MCF 10A (cell line): ENCODE measurements at regions not wholly inside any gene's neighbourhood (a gene's known extent, or its start where the extent isn't known, plus 50 kb on each side); places are given as distances from the start of the nearest gene placed in this dataset.

Experiments
- BruUV-seq: library from RNA; stranded (reverse); fragments of 400-500 nt; replicated peaks from 2 replicates; lab custom pipeline; 2021; lab: Mats Ljungman, UMichigan
- CTCF ChIA-PET: fragments of 300-600 bp; sonication (Branson Sonifier 250); formaldehyde crosslinking; extraction: SDS; loops from one replicate; lab custom pipeline; 2021; ENCODE audit warnings: antibody characterized with exemption, inconsistent platforms; lab: Yijun Ruan, JAX
- POLR2A ChIA-PET: fragments of 300-600, 350-650 bp; sonication (Branson Sonifier 250); formaldehyde crosslinking; extraction: SDS; loops from one replicate; lab custom pipeline; 2020; ENCODE audit warnings: antibody characterized with exemption, inconsistent platforms; lab: Yijun Ruan, JAX
- DNase-seq: peaks from one replicate; pipeline ENCODE4 v3.0.0-alpha.2; 2018; ENCODE audit not compliant: unreplicated experiment
- H3K27ac Mint-ChIP-seq: one replicate; pipeline ENCODE4 v1.8.0; 2022; ENCODE audit warnings: mild to moderate bottlenecking, low read depth, mixed read lengths; ENCODE audit not compliant: unreplicated experiment
- H3K27me3 Mint-ChIP-seq: one replicate; pipeline ENCODE4 v1.8.0; 2022; ENCODE audit warnings: mixed read lengths; ENCODE audit not compliant: insufficient read depth, unreplicated experiment
- H3K36me3 Mint-ChIP-seq: one replicate; pipeline ENCODE4 v1.8.0; 2022; ENCODE audit warnings: mild to moderate bottlenecking, moderate library complexity, mixed read lengths; ENCODE audit not compliant: insufficient read depth, unreplicated experiment
- H3K4me1 Mint-ChIP-seq: one replicate; pipeline ENCODE4 v1.8.0; 2022; ENCODE audit warnings: mixed read lengths; ENCODE audit not compliant: insufficient read depth, unreplicated experiment
- H3K4me3 Mint-ChIP-seq: one replicate; pipeline ENCODE4 v1.8.0; 2022; ENCODE audit warnings: mild to moderate bottlenecking, moderate library complexity, mixed read lengths; ENCODE audit not compliant: unreplicated experiment
- H3K9me3 Mint-ChIP-seq: one replicate; pipeline ENCODE4 v1.8.0; 2022; ENCODE audit warnings: mixed read lengths; ENCODE audit not compliant: unreplicated experiment
- intact Hi-C: fragments of 100-400 bp; cut with micrococcal nuclease; formaldehyde crosslinking; loops from 2 replicates; pipeline ENCODE4 v1.14.1; 2022
- TF ChIP-seq, protein P1 (sequence below): fragments of 200-600 bp; IDR thresholded peaks from one replicate; pipeline ENCODE4 v1.8.0; 2022; ENCODE audit warnings: antibody characterized with exemption, mild to moderate bottlenecking; ENCODE audit not compliant: unreplicated experiment

DNA sequence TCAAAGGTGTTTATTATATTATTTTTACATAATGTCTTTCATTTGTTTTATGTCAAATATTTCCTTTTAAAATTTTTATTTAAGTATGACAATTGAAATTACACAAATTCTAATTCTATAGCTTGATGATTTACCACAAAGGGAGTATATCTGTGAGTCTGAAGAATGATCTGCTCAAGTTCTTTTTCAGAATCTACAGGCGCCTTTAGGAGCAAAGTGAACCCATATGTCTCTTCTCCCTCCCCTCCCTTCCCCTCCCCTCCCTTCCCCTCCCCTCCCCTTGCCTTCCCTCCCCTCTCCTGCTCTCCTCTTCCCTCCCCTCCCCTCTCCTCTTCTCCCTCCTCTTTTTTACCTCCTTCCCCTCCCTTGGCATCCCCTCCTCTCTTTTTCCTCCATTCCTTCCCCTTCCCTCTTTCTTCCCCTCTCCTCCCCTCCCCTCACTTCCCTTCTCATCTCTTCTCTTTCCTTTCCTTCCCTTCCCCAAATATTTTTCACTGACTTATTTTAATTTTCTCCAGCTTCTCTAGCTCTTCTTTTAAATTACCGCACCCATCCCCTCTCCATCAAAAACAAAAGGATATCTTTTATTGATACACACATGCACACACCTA lies 495.3 kb upstream of the PIK3R1 start:
- intact Hi-C loops, result no loop called here
- POLR2A ChIA-PET, result interaction anchor here (0.7 to 1.5 kb wide), 2 partner anchors 46 to 103 kb away, joined by 3 to 4 read pairs; no protein-coding TSS in a partner anchor
- H3K4me3 Mint-ChIP-seq, result no peak overlapping the region
- TF ChIP-seq, protein P1, sequence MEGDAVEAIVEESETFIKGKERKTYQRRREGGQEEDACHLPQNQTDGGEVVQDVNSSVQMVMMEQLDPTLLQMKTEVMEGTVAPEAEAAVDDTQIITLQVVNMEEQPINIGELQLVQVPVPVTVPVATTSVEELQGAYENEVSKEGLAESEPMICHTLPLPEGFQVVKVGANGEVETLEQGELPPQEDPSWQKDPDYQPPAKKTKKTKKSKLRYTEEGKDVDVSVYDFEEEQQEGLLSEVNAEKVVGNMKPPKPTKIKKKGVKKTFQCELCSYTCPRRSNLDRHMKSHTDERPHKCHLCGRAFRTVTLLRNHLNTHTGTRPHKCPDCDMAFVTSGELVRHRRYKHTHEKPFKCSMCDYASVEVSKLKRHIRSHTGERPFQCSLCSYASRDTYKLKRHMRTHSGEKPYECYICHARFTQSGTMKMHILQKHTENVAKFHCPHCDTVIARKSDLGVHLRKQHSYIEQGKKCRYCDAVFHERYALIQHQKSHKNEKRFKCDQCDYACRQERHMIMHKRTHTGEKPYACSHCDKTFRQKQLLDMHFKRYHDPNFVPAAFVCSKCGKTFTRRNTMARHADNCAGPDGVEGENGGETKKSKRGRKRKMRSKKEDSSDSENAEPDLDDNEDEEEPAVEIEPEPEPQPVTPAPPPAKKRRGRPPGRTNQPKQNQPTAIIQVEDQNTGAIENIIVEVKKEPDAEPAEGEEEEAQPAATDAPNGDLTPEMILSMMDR, result no peak
- H3K9me3 Mint-ChIP-seq, result no peaks in the 10 kb centered on the region
- H3K36me3 Mint-ChIP-seq, result no peaks in the 10 kb centered on the region
- H3K4me1 Mint-ChIP-seq, result no peaks in the 10 kb centered on the region
- H3K27ac Mint-ChIP-seq, result no peak overlapping the region
- H3K27me3 Mint-ChIP-seq, result no peaks in the 10 kb centered on the region
- no peak for DNase-seq
- CTCF ChIA-PET, result no interaction called here
- no TSS peak for BruUV-seq

DNA sequence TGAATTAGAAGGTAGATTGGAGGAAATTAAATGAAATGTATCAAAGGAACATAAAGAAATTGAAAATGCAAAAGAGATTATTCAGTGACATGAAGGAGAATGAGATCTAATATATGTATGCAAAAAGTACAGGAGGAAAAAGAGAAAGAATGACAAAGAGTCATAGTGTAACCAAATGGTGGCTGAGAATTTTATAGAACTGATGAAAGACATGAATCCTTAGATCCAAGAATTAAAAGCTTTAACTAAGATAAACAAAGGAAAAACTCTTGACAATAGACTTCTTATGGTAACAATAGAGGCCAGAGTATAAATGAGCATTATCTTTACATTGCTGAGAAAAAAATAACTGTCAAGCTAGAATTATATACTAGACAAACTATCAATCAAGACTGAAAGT lies 505.4 kb upstream of the CD180 start:
- intact Hi-C loops, result no loop called here
- H3K27ac Mint-ChIP-seq, result no peak overlapping the region
- no TSS peak for BruUV-seq

DNA sequence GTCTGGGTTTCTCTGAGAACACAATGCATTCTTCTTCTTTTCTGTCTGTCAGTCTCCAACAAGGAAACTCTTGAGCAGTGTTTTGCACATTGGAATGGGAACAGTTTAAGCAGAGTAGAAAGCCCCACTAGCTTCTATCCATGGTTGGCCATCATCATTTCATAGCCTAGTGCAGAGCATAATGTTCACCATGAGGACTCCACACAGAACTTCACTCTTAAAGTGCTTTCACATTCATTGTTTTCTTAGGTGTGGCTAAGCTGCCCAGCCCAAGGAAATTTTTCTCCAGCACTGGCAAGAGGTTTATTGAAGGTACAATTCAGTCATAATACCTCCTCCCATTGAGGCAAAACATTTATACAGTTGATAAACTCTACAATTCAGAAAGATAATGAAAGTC lies 503.0 kb upstream of the CD180 start:
- TF ChIP-seq, protein P1, result no peak
- H3K27ac Mint-ChIP-seq, result no peak overlapping the region
- POLR2A ChIA-PET, result interaction anchor here (1.3 kb wide), 1 partner anchor 15 kb away, joined by 6 read pairs; no protein-coding TSS in a partner anchor
- DNase-seq, result no peak
- peaks cover 18% of the 10 kb centered on the region for H3K9me3 Mint-ChIP-seq
- H3K4me3 Mint-ChIP-seq, result no peak overlapping the region
- H3K36me3 Mint-ChIP-seq, result no peaks in the 10 kb centered on the region
- intact Hi-C loops, result no loop called here
- H3K27me3 Mint-ChIP-seq, result no peaks in the 10 kb centered on the region
- CTCF ChIA-PET, result no interaction called here
- BruUV-seq, result no TSS peak
- H3K4me1 Mint-ChIP-seq, result peaks cover under 1% of the 10 kb centered on the region

More for the DNA sequence above, 505.4 kb upstream of the CD180 start:
- TF ChIP-seq, protein P1, result no peak
- H3K27me3 Mint-ChIP-seq, result no peaks in the 10 kb centered on the region
- DNase-seq, result no peak
- H3K9me3 Mint-ChIP-seq, result peaks cover 18% of the 10 kb centered on the region
- CTCF ChIA-PET, result interaction anchor here (1.2 kb wide), 1 partner anchor 456 kb away, joined by 4 read pairs; no protein-coding TSS in a partner anchor
- no peaks in the 10 kb centered on the region for H3K4me1 Mint-ChIP-seq
- H3K36me3 Mint-ChIP-seq, result no peaks in the 10 kb centered on the region
- H3K4me3 Mint-ChIP-seq, result no peak overlapping the region
- POLR2A ChIA-PET, result interaction anchor here (0.6 kb wide), 1 partner anchor 299 kb away, joined by 3 read pairs; no protein-coding TSS in a partner anchor

DNA sequence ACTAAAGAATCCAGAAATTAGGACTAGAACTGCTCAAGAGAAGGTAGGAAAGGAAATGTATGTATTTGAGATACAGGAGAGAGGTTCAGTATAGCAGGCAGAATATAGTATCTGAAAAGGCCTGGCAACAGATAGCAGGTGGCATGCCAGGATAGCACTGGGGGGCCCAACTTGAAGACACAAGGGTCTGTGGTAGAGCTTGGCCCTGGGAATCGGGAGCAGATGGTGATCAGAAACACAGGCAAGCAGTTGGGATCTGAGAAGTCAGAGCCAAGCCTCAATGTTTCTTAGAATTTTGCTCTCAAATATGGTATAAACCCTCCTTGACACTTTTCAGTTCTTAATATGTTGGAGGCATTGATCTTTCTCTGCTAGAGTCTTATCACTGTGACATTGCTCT lies 499.8 kb upstream of the CD180 start:
- Mint-ChIP-seq H3K36me3 (no peaks in the 10 kb centered on the region), H3K27ac (no peak overlapping the region), H3K27me3 (no peaks in the 10 kb centered on the region), H3K4me1 (peaks cover 6% of the 10 kb centered on the region), H3K9me3 (no peaks in the 10 kb centered on the region), H3K4me3 (no peak overlapping the region)
- CTCF ChIA-PET, result no interaction called here
- POLR2A ChIA-PET, result no interaction called here
- TF ChIP-seq, protein P1, result no peak
- BruUV-seq, result no TSS peak
- no peak for DNase-seq
- intact Hi-C loops, result no loop called here
